ENCODE measurements at regions not wholly inside any gene's neighbourhood (a gene's known extent, or its start where the extent isn't known, plus 50 kb on each side); places are given as distances from the start of the nearest gene placed in this dataset.

DNA sequence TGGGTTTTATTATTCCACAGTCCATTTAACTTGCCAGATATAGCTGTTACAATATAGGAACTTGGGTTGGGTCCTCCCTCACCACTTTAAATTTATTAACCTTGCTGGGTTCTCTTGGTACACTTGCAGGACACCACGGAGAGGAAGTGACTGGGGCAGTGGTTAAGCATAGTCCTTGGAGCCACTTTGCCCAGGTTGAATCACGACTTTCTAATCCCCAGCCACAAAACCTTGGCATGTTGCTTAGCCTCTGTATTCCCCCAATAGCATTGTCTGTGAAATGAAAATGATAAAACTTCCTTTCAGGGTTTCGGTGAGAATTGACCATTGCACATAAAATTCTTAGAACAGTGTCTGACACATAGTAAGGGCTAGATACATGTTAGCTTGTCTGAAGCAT lies 221.2 kb downstream of the IRS1 start:
- no peak overlapping the region for H3K4me3 ChIP-seq (ENCODE audit: low read depth, low read length)
- no peak for DNase-seq (ENCODE audit: low read depth)
- TF ChIP-seq CTCF (IDR thresholded peaks at IDR 0.05; ENCODE audit: insufficient read depth, low read depth, low read length, missing control alignments), result no peak

GRCh38 chr2:226575928-226576327 lies 223.7 kb downstream of the IRS1 start:
- no peak for TF ChIP-seq CTCF (IDR thresholded peaks at IDR 0.05; ENCODE audit: insufficient read depth, low read depth, low read length, missing control alignments)
- DNase-seq (ENCODE audit: low read depth), result no peak
- H3K4me3 ChIP-seq (ENCODE audit: low read depth, low read length), result no peak overlapping the region

- H3K4me3 ChIP-seq (ENCODE audit: low read depth, low read length), result no peak overlapping the region
- TF ChIP-seq CTCF (IDR thresholded peaks at IDR 0.05; ENCODE audit: insufficient read depth, low read depth, low read length, missing control alignments), result no peak
- no peak for DNase-seq (ENCODE audit: low read depth)
Observed at GRCh38 chr2:226573158-226573557, 226.5 kb downstream of the IRS1 start.

DNA sequence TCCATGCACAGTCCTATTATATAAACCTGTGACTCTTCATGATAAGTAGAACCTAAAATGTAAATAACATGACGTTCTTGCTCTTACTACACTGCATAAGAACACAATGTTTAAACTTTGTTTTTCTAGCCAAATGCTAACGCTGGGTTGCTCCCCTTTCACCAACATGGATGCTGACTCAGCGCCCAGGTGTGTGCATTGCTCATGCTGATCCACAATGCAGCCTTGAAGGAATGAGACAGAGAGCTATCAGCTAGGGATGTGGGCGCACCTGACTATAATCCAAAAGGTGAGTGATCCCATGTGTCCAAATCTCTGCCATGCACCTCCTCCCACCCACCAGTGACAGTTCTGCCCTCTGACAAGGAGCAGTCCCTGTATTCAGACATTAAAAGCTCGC lies 235.0 kb downstream of the IRS1 start:
- no peak for TF ChIP-seq CTCF (IDR thresholded peaks at IDR 0.05; ENCODE audit: insufficient read depth, low read depth, low read length, missing control alignments)
- H3K4me3 ChIP-seq (ENCODE audit: low read depth, low read length), result no peak overlapping the region
- DNase-seq (ENCODE audit: low read depth), result no peak

DNA sequence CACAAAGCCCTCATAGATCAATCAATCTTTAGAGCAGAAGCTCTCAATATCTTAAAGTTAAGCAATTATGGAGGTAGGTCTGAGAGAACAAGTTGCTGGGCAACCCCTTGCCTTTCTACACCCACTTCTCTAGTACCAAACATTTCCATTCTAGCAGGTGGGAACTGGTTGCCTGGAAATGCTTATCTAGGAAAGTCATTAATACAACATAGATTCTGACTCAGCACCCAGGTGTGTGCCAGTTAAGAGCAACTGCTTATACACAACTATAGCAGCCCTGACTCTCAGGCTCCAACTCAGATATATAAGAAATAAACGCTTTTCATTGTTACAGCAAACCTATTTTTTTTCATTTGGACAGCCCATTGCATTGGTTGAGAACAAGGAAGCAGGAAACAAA lies 237.7 kb downstream of the IRS1 start:
- no peak overlapping the region for H3K4me3 ChIP-seq (ENCODE audit: low read depth, low read length)
- no peak for TF ChIP-seq CTCF (IDR thresholded peaks at IDR 0.05; ENCODE audit: insufficient read depth, low read depth, low read length, missing control alignments)
- DNase-seq (ENCODE audit: low read depth), result no peak

DNA sequence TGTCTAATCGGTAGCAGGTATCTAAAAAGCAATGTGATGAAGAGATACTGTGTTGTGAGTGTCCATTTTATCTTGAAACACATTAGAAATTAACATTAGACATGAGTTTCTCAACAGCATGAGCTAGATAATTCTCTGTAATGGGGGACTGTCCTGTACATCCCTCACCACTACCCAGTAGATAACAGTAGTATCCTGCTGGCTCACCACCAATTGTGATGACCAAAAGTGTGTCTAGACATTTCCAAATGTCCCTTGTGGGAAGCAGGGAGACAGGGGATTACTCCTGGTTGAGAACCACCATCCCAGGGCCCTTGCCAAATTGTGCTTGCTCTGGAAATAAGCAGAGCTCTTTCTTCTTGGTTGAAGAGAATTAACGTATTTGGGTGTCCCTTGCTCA lies 239.3 kb downstream of the IRS1 start:
- TF ChIP-seq CTCF (IDR thresholded peaks at IDR 0.05; ENCODE audit: insufficient read depth, low read depth, low read length, missing control alignments), result no peak
- H3K4me3 ChIP-seq (ENCODE audit: low read depth, low read length), result no peak overlapping the region
- no peak for DNase-seq (ENCODE audit: low read depth)

- no peak for TF ChIP-seq CTCF (IDR thresholded peaks at IDR 0.05; ENCODE audit: insufficient read depth, low read depth, low read length, missing control alignments)
- no peak overlapping the region for H3K4me3 ChIP-seq (ENCODE audit: low read depth, low read length)
- no peak for DNase-seq (ENCODE audit: low read depth)
Observed at GRCh38 chr2:226559536-226559935, 240.1 kb downstream of the IRS1 start.
